ENCODE measurements at regions not wholly inside any gene's neighbourhood (a gene's known extent, or its start where the extent isn't known, plus 50 kb on each side); places are given as distances from the start of the nearest gene placed in this dataset.
A peak's percentile ranks its signal among the peaks of the same experiment; 100 is the strongest.

GRCh38 chr18:27602092-27602491, 417.0 kb upstream of the CHST9 start:
- H3K36me3 Mint-ChIP-seq, result peaks cover 12% of the 10 kb centered on the region
- peaks cover 8% of the 10 kb centered on the region for H3K4me1 ChIP-seq
- no peaks in the 10 kb centered on the region for H4K20me1 ChIP-seq (ENCODE audit: low read depth)
- H3K4me2 ChIP-seq, result no peak overlapping the region
- H3K27me3 Mint-ChIP-seq (ENCODE audit: insufficient read depth, low read depth), result peaks cover 9% of the 10 kb centered on the region
- H3K27me3 ChIP-seq, result no peaks in the 10 kb centered on the region
- no peak for TF ChIP-seq EZH2phosphoT487 (IDR thresholded peaks at IDR 0.05)
- no peak for TF ChIP-seq EZH2 (IDR thresholded peaks at IDR 0.05)
- TF ChIP-seq, protein P1, sequence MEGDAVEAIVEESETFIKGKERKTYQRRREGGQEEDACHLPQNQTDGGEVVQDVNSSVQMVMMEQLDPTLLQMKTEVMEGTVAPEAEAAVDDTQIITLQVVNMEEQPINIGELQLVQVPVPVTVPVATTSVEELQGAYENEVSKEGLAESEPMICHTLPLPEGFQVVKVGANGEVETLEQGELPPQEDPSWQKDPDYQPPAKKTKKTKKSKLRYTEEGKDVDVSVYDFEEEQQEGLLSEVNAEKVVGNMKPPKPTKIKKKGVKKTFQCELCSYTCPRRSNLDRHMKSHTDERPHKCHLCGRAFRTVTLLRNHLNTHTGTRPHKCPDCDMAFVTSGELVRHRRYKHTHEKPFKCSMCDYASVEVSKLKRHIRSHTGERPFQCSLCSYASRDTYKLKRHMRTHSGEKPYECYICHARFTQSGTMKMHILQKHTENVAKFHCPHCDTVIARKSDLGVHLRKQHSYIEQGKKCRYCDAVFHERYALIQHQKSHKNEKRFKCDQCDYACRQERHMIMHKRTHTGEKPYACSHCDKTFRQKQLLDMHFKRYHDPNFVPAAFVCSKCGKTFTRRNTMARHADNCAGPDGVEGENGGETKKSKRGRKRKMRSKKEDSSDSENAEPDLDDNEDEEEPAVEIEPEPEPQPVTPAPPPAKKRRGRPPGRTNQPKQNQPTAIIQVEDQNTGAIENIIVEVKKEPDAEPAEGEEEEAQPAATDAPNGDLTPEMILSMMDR (IDR thresholded peaks at IDR 0.05), result no peak
- no peaks in the 10 kb centered on the region for H3K36me3 ChIP-seq
- no peaks in the 10 kb centered on the region for H3F3A ChIP-seq (ENCODE audit: low read depth)
- H3K79me2 ChIP-seq (ENCODE audit: low read depth), result no peaks in the 10 kb centered on the region
- H2AFZ ChIP-seq (replicated peaks), result no peak overlapping the region
- H3K9me3 Mint-ChIP-seq, result peaks cover 23% of the 10 kb centered on the region
- H3K27ac ChIP-seq, result no peak overlapping the region
- H3K4me1 Mint-ChIP-seq, result peaks cover 23% of the 10 kb centered on the region
- H3K9me3 ChIP-seq (ENCODE audit: low read depth), result no peaks in the 10 kb centered on the region
- no peak overlapping the region for H3K4me3 Mint-ChIP-seq
- H3K27ac Mint-ChIP-seq, result peak overlapping the region; percentile 39
- no peak overlapping the region for H3K9ac ChIP-seq
- DNase-seq (ENCODE audit: low spot score), result no peak
- H3K4me3 ChIP-seq, result no peak overlapping the region

GRCh38 chr18:27600245-27600644, 415.1 kb upstream of the CHST9 start:
- no peak overlapping the region for H3K4me3 Mint-ChIP-seq
- TF ChIP-seq EZH2phosphoT487 (IDR thresholded peaks at IDR 0.05) (no peak), EZH2 (IDR thresholded peaks at IDR 0.05) (no peak)
- TF ChIP-seq, protein P1 (IDR thresholded peaks at IDR 0.05), result no peak
- H3K79me2 ChIP-seq (ENCODE audit: low read depth), result no peaks in the 10 kb centered on the region
- peaks cover 7% of the 10 kb centered on the region for H3K27me3 Mint-ChIP-seq (ENCODE audit: insufficient read depth, low read depth)
- peak overlapping the region; percentile 38 for H3K27ac Mint-ChIP-seq
- DNase-seq (ENCODE audit: low spot score), result no peak
- H3F3A ChIP-seq (ENCODE audit: low read depth), result no peaks in the 10 kb centered on the region
- no peaks in the 10 kb centered on the region for H3K9me3 ChIP-seq (ENCODE audit: low read depth)
- H3K9me3 Mint-ChIP-seq, result peaks cover 23% of the 10 kb centered on the region
- peaks cover 9% of the 10 kb centered on the region for H3K36me3 Mint-ChIP-seq
- H2AFZ ChIP-seq (replicated peaks), result no peak overlapping the region
- H3K9ac ChIP-seq, result no peak overlapping the region
- no peaks in the 10 kb centered on the region for H3K36me3 ChIP-seq
- H4K20me1 ChIP-seq (ENCODE audit: low read depth), result no peaks in the 10 kb centered on the region
- H3K4me1 Mint-ChIP-seq, result peaks cover 21% of the 10 kb centered on the region
- H3K27ac ChIP-seq, result no peak overlapping the region
- no peaks in the 10 kb centered on the region for H3K27me3 ChIP-seq
- H3K4me1 ChIP-seq, result peaks cover 8% of the 10 kb centered on the region
- no peak overlapping the region for H3K4me3 ChIP-seq
- H3K4me2 ChIP-seq, result no peak overlapping the region

GRCh38 chr18:27599202-27599829, 414.2 kb upstream of the CHST9 start:
- Histone ChIP-seq H4K20me1 (ENCODE audit: low read depth) (no peaks in the 10 kb centered on the region), H3K9me3 (ENCODE audit: low read depth) (no peaks in the 10 kb centered on the region), H3K4me3 (no peak overlapping the region), H3K36me3 (no peaks in the 10 kb centered on the region), H2AFZ (replicated peaks) (no peak overlapping the region), H3K79me2 (ENCODE audit: low read depth) (no peaks in the 10 kb centered on the region), H3K27ac (no peak overlapping the region), H3F3A (ENCODE audit: low read depth) (no peaks in the 10 kb centered on the region), H3K9ac (no peak overlapping the region), H3K4me2 (no peak overlapping the region), H3K4me1 (no peaks in the 10 kb centered on the region), H3K27me3 (no peaks in the 10 kb centered on the region)
- H3K4me3 Mint-ChIP-seq, result no peak overlapping the region
- peaks cover 7% of the 10 kb centered on the region for H3K27me3 Mint-ChIP-seq (ENCODE audit: insufficient read depth, low read depth)
- DNase-seq (ENCODE audit: low spot score), result peak; percentile 79
- H3K36me3 Mint-ChIP-seq, result peaks cover 9% of the 10 kb centered on the region
- peaks cover 17% of the 10 kb centered on the region for H3K4me1 Mint-ChIP-seq
- H3K27ac Mint-ChIP-seq, result no peak overlapping the region
- peaks cover 23% of the 10 kb centered on the region for H3K9me3 Mint-ChIP-seq
- TF ChIP-seq EZH2 (IDR thresholded peaks at IDR 0.05) (no peak), EZH2phosphoT487 (IDR thresholded peaks at IDR 0.05) (no peak)
- TF ChIP-seq, protein P1 (IDR thresholded peaks at IDR 0.05), result peak; percentile 97
